GM19239 (cell line): ENCODE measurements at regions not wholly inside any gene's neighbourhood (a gene's known extent, or its start where the extent isn't known, plus 50 kb on each side); places are given as distances from the start of the nearest gene placed in this dataset.
"Not testable (repeated sequence)": the region's sequence is repeated elsewhere in the genome, so short reads cannot be mapped to it uniquely, and the experiment has no call there.

Experiments used
- DNase-seq: peaks from one replicate; pipeline ENCODE4 v3.0.0; 2011; ENCODE audit warnings: low spot score; ENCODE audit not compliant: insufficient read length
- FAIRE-seq: peaks from 2 replicates; lab custom pipeline; 2011; peaks lifted over from hg19 to GRCh38; lab: Jason Lieb, UNC

- FAIRE-seq (no peak), DNase-seq (no peak)
Observed at GRCh38 chr4:28469387-28469786, 1608.7 kb downstream of the STIM2 start.

DNA sequence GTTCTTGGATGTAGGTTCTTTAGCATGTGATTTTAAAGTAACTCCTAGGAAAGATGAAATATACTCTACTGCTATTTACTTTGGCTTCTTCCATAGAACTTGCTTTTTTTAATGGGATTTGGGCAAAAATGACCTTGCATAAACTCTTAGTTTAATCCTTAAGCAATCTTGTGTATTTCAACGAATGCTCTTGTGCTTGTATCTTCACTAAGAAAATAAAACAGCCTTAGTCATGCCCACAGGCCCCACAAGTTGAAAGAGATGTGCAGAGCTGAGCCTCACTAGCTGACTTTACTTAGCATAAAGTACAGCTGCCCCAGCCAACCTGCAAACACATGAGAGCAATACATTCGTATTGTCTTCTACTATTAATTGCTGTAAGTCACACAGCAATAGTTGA, 1609.2 kb downstream of the STIM2 start:
- no peak for DNase-seq
- no peak for FAIRE-seq

- FAIRE-seq (no peak), DNase-seq (no peak)
Observed at GRCh38 chr4:28475381-28475780, 1614.7 kb downstream of the STIM2 start.

DNA sequence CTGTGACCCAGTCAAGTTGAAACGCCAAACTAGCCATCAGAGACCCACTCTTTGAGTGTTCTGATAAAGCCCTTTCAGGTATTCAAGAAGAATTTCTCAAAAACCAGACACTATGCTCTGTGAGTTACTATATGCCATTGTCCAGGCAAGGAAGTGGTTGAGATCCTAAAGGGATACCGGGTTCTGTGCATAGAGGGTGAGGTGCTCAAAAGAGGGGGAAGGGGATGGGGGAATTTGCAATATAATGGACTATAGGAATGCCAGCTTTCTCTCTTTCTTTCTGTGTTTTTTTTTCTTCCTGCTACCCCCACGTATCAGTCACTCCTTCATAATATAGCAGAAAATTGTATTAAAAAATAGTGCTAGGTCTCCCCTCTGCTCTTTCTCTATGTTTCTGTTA, 1619.0 kb downstream of the STIM2 start:
- no peak for DNase-seq
- no peak for FAIRE-seq

- FAIRE-seq (no peak), DNase-seq (no peak)
Observed at GRCh38 chr4:28481565-28481964, 1620.9 kb downstream of the STIM2 start.

- FAIRE-seq (no peak), DNase-seq (no peak)
Observed at GRCh38 chr4:28482580-28483270, 1622.1 kb downstream of the STIM2 start.

- no peak for DNase-seq
Observed at GRCh38 chr4:28488021-28488420, 1627.4 kb downstream of the STIM2 start.

DNA sequence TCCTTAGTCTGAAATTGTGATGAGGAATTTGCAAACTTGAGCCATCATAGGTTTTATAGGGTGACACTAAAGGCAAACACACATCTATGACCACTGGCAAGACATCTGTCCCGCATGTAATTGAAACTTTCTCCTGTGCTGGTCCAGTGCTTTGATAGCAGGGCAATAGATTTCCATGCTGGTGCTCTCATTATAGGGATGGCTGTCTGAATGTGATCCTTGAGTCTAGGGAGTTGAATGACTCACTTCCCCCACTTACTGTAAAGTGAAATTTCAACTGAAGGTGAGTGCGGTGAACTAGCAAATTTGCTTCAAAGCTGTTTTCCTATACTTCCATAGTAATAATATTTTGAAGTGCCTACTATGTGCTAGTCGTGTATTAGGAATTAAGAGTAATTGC, 1630.0 kb downstream of the STIM2 start:
- DNase-seq (no peak), FAIRE-seq (no peak)

More at GRCh38 chr4:28488021-28488420, 1627.4 kb downstream of the STIM2 start:
- no peak for FAIRE-seq

GRCh38 chr4:28505064-28505463, 1644.4 kb downstream of the STIM2 start:
- DNase-seq (no peak), FAIRE-seq (no peak)

DNA sequence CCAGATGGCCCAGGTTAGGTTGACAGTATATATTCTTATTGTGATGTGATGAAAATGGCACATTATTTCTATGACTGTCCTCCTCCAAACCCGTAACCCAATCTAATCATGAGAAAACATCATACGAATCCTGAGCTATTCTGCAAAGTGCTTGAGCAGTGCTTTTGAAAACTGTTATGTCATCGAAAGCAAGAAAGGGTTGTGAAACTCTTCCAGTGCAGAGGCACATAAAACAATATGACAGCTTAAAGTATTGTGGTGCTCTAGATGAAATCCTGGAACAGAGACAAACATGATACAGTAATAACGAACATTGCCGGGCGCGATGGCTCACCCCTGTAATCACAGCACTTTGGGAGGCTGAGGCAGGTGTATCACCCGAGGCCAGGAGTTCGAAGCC, 1648.0 kb downstream of the STIM2 start:
- FAIRE-seq (no peak), DNase-seq (no peak)

- DNase-seq, FAIRE-seq: not testable (repeated sequence)
Observed at GRCh38 chr4:28514766-28515165, 1654.1 kb downstream of the STIM2 start.

- DNase-seq (no peak), FAIRE-seq (no peak)
Observed at GRCh38 chr4:28518561-28519165, 1658.0 kb downstream of the STIM2 start.

DNA sequence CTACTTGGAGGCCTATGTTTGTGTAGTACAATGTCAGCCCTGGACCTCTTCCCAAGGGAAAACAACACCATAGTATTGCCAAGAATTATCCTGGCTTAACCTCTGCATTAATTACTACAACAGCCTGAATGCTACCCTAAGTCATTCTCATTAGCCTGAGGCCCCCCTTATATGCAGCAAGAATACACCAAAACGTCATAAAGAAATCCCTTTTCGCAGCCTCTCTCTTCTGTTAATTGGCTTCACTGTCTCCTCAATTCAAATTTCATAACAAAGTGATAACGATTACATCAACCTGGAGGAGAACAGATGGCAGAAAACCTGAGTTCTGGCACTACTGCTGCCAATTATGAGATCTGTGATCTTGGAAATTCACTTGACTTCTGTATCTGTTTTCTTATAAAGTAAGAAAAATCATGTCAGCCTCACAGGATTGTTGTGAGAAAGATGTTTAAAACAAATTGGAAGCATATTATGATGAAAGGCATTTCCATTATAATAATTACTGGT, 1663.1 kb downstream of the STIM2 start:
- DNase-seq: no peak
- FAIRE-seq: no peak

DNA sequence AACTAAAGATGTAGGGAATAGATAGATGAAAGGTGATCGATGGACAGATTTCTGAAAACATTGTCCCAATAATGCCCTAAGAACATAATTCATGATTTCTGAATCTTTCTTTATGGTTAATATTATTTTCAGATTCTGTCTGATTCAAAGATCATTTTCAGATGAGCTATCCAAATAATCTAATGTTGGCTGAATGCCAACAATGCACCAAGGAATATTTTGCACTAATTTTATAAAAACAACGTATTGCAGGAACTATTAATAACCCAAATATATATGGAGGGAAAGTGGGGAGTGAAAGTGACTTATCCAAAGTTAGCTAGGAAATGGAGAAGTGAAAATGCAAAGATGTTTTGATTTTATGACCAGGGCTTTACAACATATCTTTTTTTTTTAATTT, 1675.5 kb downstream of the STIM2 start:
- FAIRE-seq (no peak), DNase-seq (no peak)

GRCh38 chr4:28545986-28546385, 1685.3 kb downstream of the STIM2 start:
- DNase-seq (no peak), FAIRE-seq (no peak)

DNA sequence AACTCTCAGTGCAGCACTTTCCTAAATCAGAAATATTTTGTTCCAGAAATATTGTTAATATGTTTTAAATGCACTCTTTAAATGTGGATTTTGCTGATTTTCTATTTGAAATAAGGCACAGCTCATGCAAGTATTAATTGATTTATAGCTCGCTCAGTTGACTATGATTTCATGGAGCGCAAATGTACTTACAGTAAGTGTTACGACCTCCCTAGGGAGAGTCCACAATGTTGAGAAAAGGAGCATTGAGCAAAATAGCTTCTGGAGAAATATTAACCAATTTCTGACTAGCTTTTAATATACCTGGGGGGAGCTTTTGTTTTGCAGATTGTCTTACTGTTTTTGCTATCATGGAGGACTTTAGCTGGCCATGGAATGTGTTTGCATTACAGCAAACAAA, 1687.5 kb downstream of the STIM2 start:
- FAIRE-seq (no peak), DNase-seq (no peak)

DNA sequence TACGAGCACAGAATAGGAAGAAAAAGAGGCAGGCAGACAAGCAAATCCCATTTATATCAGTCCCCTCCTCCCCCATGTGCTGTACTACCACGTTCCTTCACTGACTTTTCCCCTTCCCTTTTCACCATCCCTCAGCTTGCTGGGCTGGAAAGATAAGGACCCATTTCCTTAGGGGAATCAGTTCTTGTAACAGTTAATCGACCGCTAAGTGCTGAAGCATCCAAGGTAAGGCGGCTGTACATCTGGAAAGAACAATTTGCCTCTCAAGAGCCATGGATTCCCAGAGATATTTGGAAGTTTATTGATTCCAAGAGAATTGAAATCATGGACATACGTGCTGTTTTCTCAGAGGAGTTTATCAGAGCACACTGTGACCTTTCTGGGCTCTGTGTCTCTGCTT, 1688.0 kb downstream of the STIM2 start:
- DNase-seq: no peak
- no peak for FAIRE-seq

DNA sequence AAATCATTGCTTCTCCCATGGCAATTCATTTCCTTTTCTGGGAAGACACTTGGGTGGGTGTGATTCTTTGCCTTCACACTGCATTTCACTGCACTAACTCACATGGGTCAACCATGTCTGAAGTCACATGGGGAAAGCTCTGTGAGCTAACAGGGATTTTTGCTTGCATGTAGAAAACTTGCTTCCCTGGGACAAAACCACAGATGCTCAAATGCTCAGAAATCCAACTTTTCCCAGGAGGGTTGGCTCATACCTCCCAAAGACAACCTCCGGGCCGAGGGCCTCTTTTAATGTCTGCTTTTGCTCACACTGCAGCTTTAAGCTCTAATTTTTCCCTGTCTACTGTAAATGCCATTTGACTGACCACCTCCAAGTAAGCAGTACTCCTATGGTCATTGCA, 1695.2 kb downstream of the STIM2 start:
- FAIRE-seq (no peak), DNase-seq (no peak)

- FAIRE-seq (no peak), DNase-seq (no peak)
Observed at GRCh38 chr4:28557755-28558154, 1697.1 kb downstream of the STIM2 start.

DNA sequence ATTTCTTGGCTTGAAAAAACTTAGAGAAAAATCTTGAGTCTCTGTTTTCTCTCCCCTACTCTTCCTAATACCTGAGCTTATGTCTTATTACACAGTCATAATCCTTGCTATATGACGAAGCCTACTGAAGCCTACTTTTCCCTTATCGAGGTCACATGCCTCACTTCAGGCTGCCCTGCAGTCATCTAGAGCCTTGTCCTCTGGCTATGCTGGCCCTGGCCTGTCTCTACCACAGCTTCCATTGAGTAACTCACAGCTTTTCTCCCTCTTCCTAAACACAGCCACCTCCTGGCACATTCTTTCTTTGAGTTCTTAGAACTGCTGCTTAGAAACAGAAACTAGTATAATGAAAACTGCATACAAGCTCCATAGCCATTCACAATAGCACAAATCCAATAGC, 1698.3 kb downstream of the STIM2 start:
- no peak for FAIRE-seq

GRCh38 chr4:28562913-28563312, 1702.3 kb downstream of the STIM2 start:
- no peak for DNase-seq
- FAIRE-seq: no peak

More for the DNA sequence above, 1698.3 kb downstream of the STIM2 start:
- DNase-seq: no peak

DNA sequence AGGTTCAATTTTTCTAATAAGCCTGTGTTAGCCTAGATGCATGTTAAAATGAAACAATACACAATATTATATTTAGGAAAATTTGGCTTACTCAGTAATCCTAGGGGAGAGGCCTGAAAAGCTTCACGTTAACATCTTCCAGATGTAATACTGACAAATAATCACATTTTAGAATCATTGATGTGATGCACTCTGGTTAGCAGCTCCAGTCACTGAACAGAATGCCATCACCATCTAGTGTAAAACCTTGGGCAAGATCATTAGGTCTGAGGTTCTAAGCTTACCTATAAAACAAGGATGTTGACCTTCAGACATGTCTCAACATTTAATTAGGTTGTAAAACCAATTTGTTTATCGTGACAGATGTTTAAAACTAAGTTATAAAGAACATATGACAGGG, 1704.8 kb downstream of the STIM2 start:
- DNase-seq: no peak
- FAIRE-seq: no peak
